IPS DF 4.7 (cell line): ENCODE measurements at regions not wholly inside any gene's neighbourhood (a gene's known extent, or its start where the extent isn't known, plus 50 kb on each side); places are given as distances from the start of the nearest gene placed in this dataset.
"Not testable (repeated sequence)": the region's sequence is repeated elsewhere in the genome, so short reads cannot be mapped to it uniquely, and the experiment has no call there.

Experiments
- DNase-seq: peaks from one replicate; pipeline ENCODE4 v3.0.0-alpha.2; 2013; ENCODE audit warnings: low spot score; ENCODE audit errors: extremely low read depth

DNA sequence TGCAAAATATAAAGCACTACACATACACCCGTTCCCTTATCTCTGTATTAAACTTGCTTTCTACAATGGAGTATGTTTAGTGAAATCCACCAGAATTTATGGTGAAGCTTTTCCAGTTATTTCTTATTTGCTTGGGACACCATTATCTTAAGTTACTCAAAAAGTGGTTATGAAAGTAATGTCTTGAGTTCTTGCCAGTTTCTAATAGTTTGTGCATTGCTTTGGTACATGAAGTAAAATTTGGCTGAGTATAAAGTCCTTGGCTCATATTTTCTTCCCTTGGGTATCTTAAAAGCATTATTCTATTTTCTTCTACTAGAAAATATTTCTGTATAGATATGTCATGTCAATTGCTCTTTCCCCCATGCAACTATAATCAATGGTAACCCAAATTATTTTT, 85.2 kb downstream of the POLR1F start:
- DNase-seq: no peak

DNA sequence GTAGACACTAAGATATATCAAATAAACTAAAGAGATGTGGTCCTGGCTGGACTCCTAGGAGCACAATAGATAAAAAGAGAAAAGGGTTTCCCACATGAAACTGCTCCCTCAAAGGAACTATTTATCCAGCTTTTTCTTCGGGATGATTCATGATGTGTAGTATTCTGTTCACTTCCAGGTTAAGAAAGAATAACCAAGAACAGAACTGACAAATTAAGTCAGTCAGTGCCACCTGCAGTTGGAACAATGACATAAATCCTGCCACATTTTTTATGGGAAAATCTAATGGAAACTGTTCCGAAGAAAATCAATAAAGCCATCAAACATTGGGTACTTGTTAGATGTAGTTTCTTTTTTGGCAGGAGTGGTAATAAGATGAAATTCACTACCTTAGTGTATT, 87.1 kb downstream of the POLR1F start:
- no peak for DNase-seq

DNA sequence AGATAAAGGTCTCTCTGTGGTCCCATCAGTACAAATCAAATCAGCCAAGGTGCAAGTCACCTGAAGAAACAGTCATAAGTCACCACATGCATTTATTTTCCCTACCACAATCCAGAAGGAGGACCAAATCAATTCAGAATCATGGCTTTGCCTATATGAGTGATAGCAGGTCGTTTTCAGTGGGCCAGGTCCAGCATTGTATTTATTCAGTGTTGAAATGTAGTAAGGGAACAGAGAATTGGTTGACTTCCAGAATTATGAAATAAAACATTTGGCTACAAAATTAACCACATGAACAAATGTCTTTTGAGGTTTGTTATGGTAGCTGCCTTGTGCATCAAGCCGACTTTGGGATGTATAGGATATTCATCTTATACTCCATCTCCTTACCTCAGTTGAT, 88.4 kb downstream of the POLR1F start:
- DNase-seq: no peak

DNA sequence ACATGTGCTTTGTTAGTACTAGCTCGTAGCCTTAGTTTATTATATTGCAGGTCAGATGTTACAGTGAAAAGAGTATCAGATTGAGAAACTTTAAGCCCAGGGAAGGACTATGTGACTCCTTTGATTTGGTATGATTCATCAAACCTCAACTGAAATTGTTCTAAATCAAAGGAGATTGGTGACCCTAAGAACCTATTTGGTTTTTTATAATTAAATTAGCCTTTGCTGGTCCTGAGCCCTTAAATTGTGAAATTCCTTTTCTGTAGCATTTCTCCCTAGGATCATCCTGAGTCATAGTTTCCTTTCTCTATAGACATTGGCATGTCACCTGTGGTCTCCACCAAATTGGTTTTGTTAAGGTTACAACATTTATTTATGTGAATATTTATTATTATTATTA, 89.7 kb downstream of the POLR1F start:
- DNase-seq: no peak

DNA sequence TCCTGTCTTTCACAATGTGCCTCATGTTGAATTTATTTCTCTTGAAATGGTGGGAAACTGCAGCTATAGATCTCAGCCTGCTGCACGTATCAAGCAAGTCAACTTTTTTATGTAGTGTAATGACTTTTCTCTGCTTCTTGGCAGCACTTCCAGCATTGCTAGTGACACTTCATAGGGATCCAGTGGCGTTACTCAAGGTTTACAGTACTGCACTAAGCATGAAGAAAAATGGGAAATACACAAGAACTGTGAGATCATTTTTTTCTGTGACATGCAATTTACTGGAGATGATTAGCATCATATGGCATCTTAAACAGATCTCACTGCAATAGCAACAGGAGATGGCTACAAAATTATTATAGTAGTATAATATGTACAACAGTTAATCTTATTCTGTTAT, 90.9 kb downstream of the POLR1F start:
- no peak for DNase-seq

DNA sequence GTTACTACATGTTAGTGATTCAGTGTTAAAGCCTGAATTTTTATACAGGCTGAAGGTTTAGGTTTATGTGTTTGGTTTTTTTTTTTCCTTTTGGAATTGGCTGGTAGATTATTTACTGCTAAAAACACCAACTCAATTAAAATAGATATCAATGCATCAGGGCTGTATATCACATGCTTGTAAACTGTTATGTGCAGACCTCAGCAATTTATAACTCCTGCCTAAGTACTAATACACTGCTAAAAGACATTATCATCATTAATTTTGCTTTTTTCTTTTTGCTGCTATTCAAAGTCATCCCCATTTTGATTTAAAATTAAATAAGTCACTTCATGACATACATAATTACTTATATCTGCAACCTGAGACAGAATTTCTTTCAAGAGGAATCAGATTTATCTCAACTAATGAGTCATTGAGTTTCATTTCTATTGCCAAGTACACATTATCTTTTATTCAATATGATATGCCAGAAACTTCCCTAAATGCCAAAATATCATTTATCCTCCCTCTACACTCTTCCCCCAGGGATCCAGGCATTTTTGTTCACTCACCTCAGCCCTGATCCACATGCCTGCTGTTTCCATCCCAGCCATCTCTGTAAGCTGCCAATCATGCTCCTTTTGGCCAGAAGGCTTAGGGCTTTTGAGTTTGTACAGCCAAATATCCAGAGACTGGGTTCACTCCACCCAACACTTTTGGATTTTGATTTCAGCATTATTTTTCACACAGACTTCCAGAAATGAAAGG, 98.5 kb downstream of the POLR1F start:
- no peak for DNase-seq

DNA sequence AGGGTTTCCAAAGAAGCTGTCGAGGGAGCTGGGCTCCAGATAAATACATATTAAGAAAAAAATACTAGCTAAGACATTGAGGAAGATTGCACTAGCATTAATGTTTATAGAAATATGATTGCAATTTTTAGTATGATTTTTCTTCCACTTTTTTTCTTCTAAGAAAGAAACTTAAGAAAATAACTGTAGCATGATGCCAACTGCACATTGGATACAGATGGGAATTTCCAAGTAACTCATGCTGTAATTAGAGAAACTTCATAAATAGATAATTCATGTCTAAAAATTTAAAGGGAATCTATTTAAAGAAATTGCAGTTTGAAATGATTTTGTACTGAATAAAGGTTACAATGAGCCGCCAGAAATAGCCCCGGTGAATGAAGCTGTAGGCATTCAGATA, 119.4 kb downstream of the POLR1F start:
- DNase-seq: no peak

DNA sequence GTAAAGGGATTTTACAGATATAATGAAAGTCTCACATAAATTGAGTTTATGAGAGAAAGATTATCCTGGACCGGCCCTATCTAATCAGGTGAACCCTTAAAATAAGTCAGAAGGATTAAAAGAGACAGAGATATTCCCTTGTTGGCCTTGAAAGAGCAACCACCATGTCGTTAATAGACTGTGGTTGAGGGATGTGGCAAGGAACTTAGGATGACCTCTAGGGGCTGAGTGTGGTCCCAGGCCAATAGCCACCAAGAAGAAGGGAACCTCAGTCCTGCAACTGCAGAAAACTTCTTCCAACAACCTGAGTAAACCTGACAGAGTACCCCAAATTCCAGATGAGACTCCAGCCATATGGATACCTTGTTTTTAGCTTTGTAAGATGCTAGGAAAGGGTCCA, 121.5 kb downstream of the POLR1F start:
- DNase-seq: peak; percentile 14

DNA sequence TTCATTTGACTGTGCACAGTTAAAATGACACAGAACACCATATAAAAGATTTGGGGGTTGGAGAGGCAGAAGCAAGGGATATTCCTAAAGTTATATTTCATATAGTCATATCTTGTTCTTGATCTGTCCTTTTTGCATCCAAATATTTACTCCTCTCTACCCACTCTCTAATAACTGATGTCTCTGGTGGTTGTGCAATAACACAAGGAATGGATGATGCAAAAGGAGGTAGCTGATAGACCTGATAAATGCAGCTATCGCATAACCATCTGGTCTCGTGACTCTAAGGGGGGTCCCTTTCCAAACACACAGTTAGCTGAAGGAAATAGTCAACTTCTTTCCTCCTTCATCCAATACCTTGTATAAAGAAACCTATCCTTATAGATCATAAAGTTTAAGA, 123.1 kb downstream of the POLR1F start:
- DNase-seq: no peak

DNA sequence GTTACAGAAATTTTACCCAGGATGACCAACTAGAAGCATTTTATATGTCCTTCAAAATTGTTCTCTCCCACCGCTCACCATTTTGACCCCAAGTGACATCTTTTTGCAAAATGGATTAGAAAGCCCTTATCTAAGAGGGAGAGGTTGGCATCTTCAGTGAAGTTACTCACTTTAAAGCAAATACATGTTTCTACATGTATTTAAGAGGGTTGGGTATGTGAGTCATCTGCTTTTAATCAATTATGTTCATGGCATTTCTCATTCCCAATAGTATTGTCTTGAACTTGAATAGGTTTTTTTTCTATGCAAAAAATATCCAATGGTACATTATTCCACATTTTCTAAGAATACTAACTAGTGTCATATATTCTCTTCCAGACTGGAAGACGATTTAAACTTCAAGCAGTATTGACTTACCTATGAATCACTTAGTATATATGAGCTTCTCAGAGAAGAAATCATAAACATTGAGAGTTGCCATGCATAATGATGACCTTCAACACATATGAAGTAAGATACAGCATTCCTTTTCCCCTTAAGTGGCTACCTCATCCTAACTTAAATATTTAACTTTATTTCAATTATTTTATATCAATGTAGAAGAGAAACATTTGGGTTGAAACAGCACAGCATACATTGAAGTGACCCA, 132.8 kb downstream of the POLR1F start:
- DNase-seq: no peak

DNA sequence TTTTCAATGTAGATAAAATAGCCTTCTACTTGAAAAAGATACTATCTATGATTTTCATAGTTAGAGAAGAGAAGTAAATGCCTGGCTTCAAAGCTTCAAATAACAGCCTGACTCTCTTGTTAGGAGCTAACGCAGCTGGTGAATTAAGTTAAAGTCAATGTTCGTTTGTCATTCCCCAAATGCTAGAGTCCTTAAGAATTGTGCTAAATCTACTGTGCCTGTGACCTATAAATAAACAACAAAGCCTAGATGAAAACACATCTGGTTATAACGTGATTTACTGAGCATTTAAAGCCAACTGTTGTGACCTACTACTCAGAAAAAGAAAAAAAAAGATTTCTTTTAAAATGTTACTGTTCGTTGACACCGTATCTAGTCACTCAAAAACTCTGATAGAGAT, 134.7 kb downstream of the POLR1F start:
- no peak for DNase-seq

DNA sequence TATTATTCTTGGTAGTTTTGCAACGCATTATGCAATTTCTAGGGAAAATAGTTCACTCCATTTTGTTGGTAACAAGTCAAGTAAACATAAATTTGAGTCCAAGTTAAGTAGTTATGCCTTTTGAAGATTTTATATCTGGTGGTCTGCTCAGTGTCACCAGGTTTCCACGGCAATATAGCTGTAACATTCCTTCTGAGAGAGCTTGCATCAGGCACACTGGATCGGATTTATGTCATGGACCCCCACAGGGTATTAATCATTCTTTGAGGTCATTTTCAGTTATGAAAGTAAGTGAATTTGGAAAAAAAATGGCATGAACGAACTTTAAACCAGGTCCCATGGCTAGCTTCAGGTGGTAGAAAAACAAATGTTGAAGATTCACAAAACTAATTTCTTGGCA, 136.3 kb downstream of the POLR1F start:
- no peak for DNase-seq

DNA sequence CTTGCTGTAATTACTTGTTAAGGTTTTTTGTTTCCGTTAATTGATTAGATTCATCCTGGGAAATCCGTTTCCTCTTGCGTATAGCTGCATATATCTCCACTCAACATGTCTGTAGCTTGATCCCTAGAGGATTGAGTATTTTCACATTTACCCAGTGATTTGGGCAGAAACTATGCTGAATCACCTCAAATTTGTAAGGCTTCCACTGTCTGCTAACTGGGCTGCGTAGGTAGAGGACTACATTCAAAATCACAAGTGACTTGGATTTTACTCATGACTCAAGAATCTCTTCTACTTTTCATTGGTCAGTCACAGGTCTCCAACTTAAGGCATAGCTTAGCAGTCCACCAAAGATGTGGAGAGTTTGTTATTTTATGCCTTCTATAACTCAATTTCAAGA, 141.8 kb downstream of the POLR1F start:
- DNase-seq: no peak

DNA sequence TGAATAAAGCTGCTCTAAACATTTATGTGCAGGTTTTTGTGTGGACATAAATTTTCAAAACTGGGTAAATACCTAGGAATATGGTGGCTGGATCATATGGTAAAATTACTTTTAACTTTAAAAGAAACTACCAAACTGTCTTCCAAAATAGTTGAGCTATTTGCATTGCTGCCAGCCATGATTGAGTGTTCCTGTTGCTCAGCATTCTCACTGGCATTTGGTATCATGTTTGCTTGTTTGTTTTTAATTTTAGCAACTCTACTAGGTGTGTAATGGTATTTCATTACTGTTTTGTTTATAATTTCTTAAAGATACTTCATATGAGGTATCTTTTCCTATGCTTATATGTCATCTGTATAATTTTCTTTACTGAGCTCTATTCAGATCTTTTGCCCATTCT, 143.2 kb downstream of the POLR1F start:
- no peak for DNase-seq

DNA sequence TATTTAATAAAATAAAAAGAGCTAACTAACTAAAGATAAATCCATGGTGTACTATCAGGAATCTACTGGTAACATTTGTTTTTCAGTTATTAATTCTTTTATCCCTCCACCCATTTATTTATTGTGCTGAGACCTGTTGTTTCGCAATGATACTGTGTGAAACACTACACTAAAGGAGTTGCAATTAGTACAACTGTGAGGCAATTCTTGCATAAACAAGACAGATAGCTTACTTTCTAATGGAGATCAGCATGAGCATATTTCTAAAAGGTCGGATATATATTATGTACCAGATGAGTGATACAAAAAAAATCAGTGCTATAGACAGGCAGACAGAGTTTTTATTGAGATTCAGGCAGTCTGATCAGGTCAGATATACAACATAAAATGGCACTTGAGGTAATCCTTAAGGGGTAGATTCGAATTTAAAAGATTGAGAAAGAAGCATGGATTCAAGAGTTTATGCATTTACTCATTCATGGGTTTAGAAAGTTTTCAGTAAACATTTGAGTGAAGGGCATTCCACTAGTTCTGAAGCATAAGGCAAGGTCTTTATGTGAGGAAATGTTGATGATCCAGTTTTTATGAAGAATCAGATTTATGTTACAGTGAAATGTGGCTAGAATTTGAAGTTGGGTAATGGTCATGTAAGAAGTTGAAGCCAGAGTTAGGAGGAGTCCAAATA, 147.6 kb downstream of the POLR1F start:
- DNase-seq: no peak

DNA sequence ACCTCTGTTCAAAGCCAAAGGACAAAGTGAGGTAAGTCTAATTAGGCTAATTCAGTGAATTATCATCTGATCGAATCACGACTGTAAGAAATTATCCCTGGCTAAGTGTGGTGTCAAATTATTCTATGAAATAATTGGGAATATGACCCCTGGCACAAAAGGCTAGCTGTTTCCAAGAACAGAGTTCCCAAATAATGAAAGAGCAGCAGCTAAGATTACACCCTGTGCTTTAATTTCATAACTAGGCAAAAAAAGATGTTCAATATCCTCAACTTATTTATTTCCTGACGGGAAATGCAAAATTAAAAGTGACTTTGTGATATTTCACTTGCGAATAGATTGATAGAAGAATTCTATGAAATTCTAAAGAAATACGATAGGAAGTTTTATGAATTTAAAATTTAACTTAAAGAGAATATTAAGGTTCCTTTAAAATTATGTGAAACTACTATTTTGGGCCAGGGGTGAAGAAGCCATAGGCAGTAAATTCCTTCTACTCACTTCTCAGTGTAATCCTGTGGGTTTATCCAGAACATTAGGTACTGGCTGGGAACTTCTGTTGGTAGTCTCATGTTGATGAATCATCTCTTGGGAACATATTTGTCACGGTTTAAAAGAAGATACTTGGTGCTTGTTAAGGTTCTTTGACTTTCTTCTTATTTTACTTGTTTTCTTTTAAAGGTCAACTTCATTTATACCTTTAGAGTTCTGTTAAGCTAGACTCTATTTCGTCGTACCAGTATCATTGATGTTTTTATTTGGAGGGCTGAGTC, 148.5 kb downstream of the POLR1F start:
- DNase-seq: no peak

DNA sequence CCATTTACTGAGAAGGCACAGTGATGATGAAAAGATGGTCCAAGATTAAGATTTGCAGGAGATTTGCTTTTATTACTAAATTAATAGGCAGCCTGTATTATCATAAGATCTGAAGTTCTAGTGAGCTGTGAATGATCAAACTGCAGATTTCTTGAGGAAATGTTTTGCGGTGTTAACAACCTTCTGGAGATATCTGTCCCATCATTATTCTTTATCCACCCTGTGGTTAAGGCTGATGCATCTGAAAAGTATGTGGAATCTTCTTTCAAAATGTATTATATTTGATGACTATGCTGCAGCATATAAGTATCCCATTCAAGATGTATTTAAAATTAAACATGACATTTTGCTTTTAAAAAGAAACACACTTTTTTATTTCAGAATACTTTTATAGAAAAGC, 150.3 kb downstream of the POLR1F start:
- DNase-seq: no peak

DNA sequence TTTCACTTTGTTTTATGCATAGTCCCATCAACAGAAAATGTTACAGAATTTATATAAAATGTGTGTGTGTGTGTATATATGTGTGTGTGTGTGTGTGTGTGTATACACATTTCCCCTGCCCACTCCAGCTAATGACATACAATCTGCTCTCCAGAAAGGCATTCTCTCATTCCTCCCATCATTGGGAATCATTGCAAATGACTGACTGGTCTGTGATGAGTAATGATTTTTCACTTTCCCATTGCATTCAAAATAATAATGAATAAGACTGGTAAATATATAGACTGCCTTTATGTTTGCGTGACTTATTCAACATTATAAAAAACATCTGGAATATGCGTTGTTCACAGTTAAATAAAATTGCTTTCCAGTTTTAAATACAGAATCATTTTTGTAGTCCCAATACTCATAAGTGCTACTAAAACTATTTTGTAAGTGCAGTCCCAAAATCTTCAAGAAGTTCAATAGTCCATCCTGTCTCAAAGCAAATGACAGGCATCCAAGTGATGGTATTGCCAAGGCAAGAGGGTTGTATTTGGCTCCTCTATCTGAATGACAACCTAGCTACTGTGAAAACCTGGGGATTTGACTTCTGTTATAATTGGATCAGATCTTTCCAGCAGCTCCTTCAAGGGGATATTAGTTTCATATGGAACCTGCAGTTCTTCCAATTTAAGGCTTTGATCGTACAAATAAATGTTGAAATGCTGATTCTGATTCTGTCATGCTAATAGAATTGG, 150.9 kb downstream of the POLR1F start:
- no peak for DNase-seq

DNA sequence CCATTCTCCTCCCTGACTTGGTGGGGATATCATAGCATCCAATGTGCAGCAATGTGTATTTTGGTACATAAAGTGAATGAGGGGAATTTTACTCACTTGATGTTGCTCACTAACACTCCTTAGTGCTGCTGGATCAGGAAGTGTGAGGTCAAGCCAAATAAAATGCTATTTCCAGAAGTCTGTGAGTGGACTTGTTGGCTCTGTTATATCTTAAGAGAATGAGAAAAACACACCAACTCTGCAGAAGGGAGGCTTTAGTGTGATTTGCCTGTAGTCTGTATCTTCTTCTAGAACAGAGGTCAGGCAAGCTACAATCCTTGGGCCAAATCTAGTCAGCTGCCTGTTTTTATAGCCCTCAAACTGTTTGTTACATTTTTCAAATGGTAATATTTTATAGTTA, 154.3 kb downstream of the POLR1F start:
- no peak for DNase-seq

DNA sequence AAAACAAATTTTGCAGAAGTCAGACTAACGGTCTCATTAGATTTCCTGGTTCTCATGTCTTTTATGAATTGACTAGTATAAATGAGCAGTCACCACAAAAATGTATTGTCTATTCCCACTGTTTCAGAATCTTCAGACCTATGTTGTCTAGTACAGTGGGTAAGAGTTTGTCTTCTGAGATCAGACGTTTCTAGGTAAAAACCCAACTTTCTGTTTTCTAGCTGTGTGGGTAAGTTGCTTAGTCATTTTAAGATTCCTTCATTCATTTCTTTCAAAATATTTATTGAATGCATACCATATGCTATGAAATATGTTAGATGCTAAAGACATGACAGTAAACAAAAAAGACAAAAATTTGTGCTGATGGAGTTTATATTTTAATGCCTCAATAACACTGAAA, 156.3 kb downstream of the POLR1F start:
- DNase-seq: no peak

DNA sequence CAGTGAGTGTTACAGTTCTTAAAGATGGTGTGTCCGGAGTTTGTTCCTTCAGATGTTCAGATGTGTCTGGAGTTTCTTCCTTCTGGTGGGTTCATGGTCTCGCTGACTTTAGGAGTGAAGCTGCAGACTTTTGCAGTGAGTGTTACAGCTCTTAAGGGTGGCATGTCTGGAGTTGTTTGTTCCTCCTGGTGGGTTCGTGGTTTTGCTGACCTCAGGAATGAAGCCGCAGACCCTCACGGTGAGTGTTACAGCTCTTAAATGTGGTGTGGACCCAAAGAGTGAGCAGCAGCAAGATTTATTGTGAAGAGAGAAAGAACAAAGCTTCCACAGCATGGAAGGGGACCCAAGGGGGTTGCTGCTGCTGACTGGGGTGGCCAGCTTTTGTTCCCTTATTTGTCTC, 159.6 kb downstream of the POLR1F start:
- not testable (repeated sequence) for DNase-seq
